Hematopoietic multipotent progenitor cell (in vitro differentiated cells): ENCODE measurements at regions not wholly inside any gene's neighbourhood (a gene's known extent, or its start where the extent isn't known, plus 50 kb on each side); places are given as distances from the start of the nearest gene placed in this dataset.

Experiments
- DNase-seq, 3 donors: peaks; one replicate each; pipeline ENCODE4 v3.0.0-alpha.2; 2011 to 2015; ENCODE audit warnings: low read depth in 2 of 3, low spot score in 2 of 3

DNA sequence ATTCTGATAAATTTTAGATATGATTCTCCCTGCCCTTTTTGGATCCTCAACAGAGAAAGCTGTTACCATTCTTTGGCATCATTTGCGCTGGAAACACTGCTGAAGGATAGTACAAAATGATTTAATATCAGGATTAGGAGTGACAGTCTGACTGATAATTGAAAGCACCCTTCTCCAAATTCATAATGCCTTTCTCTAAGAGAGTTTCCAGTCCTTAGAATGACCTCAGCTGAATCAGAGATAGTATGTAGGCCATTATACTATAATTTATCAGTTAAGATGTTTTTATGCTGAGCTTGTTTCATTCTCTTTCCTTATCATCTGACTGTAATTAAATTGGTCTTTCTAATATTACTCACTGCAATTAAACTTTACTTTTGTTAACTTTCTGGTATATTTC, 166.7 kb downstream of the ZNF326 start:
- no peak for DNase-seq

GRCh38 chr1:90155721-90156487, 161.0 kb downstream of the ZNF326 start:
- no peak for DNase-seq

GRCh38 chr1:90154711-90155110, 159.8 kb downstream of the ZNF326 start:
- no peak for DNase-seq

DNA sequence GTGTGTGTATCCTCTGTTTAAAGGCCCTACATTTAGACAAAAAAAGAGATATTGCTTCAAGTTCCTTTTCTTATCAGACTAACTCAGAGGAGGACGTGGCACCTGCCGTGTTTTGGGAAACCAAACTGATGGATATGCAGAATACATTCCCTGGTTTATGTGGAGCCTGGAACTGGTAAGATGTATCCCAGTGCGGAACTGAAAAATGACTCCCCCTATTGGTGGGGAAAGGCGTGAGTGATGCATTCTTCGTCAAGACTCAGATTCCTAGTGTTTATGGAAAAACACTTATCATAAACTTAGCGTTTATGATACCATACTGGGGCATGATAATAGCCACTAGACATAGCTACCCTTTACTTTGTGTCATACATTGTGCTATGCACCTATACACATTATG, 154.2 kb downstream of the ZNF326 start:
- no peak for DNase-seq

GRCh38 chr1:90147093-90147492, 152.2 kb downstream of the ZNF326 start:
- DNase-seq: no peak

- DNase-seq: no peak
These were observed 149.9 kb downstream of the ZNF326 start for GRCh38 chr1:90144820-90145219.

DNA sequence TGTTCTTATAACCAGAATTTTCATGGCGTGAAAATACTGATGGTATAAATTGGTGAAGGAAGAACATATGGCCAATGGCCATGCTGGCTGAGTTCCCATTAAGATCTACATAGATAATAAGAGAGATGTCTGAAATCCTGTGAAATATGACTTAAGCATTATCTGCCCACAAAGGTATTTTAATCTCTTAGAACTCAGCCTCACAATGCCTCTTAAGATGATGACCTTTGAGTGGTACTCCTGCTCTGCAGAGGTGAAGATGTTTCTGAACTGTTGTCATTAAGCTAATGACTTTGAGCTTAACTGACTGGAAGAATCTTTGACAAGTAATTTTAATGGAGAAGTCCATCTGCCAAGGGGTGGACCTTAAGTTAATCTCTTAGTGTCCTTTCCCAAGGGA, 148.7 kb downstream of the ZNF326 start:
- no peak for DNase-seq

GRCh38 chr1:90142697-90143096, 147.8 kb downstream of the ZNF326 start:
- no peak for DNase-seq

- no peak for DNase-seq
These were observed 144.9 kb downstream of the ZNF326 start for GRCh38 chr1:90139837-90140236.

- no peak for DNase-seq
These were observed 140.4 kb downstream of the ZNF326 start for GRCh38 chr1:90135286-90135685.

DNA sequence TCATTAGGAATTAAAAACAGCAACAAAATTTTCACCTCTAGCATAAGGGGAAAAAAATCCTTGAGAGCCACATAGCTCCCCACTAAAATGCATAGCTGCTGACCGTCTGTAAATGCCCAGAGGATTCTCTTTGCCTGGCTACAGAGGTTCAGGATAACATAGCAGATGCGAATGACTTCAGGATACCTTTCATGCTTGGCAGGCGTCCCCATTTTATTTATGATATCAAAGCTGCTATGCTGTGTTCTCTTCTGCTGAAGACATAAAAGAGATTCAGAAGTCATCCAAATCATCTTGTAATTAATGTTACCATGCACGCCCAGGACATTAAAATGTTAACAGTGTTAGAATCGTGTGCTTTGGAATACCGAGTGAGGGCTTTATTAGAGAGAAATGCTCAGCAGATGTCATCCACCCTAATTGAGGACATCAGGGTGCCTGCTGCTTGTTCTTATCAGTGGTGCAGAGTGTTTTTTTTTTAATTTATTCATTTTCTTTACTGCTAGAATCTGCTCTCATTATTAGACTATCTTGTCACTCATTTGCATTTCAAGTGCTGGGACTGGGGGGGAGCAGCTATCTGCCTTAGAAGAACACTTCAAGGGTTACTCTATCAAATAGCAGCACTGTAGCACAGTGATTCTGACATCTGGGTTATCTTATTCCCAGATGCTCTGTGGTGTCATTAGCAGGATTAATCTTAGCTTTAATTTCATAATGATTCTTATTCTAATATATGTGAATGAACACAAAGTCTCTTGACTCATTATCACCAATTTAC, 139.5 kb downstream of the ZNF326 start:
- DNase-seq: no peak

DNA sequence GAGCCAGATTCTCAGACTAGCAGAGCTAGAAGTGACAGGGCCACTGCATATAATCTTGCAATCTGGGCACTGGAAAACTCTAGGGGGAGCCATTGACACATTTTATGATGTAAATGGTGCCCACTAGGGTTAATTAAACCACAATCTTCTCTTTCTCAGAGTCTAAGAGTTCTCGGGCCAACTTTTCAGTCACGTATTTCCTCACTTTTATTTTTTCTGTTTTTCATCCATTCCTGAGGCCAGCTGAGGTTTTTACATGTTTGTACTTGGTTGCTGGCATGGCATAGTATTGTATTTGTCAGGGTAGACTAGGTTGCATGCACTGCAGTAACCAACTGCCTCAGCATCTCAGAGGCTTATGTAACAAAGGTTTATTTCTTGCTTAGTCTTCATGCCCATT, 138.2 kb downstream of the ZNF326 start:
- peak in 2 of 3 donors; percentile 62 to 83 for DNase-seq

GRCh38 chr1:90132306-90132705, 137.4 kb downstream of the ZNF326 start:
- DNase-seq: no peak

DNA sequence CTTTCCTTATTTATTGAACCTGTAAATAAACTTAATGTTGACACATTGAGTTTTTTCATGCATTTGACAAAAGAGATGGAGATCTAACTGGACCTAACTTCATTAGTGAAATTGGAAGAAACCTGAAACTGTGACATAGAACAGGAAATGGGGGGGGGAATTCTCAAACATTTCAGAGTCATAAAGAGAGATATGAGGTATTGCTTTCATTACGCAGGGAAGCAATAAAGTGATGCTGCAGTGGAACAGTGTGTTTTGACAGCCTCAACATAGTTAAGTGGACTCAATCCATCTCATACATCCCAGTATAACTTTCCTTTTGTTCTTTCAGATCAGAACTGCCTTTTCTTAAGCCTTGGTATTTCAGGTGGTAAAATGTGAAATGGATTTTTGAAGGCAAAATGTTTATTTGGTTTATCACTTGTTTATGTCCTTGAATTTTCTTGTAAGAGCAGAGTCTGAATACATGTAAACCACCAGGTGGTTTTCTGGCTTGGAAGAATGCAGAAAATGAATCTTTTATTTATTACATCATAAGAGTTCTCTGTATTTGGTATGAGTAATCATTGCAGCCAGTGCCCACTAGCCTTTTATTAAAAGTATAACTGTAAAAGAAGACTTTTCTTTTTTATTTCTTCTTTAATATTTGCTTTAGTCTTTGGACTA, 132.5 kb downstream of the ZNF326 start:
- DNase-seq: no peak

GRCh38 chr1:90126834-90127233, 131.9 kb downstream of the ZNF326 start:
- DNase-seq: no peak

DNA sequence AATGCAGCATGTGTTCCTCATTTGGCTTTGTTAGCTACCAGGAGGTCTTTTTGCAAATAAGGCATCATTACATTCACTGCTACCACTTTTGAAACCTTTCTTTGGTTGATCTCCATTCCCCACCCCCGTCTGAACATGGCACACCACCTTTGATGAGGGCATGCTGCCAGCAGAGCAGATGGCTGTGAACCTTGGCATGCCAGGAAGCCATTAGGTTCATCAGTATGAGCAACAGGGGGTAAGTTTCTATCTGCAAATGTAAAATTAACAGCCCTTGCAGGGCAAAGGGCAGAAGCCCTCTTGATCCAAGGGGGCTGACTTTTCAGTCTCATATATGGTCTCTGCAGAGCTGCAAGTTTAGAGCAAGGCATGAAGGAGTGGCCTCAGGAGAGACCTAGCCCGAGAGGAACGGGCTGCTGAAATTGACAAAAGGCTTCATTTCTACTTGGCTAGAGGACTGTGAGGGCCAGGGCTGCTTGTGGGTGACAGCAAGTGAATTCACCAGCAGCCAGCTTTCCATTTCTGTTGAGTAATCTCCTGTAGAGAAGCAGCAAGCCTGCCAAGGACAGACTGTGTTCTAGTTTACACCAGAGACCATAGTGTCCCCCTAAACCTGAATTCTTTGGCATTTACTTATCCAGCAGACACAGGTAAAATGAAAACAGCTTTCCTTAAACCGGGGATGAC, 127.9 kb downstream of the ZNF326 start:
- DNase-seq: no peak

GRCh38 chr1:90114521-90115141, 119.7 kb downstream of the ZNF326 start:
- DNase-seq: peak in 2 of 3 donors; percentile 25 to 60

- no peak for DNase-seq
These were observed 113.1 kb downstream of the ZNF326 start for GRCh38 chr1:90107990-90108389.

- DNase-seq: no peak
These were observed 111.4 kb downstream of the ZNF326 start for GRCh38 chr1:90106311-90106710.

DNA sequence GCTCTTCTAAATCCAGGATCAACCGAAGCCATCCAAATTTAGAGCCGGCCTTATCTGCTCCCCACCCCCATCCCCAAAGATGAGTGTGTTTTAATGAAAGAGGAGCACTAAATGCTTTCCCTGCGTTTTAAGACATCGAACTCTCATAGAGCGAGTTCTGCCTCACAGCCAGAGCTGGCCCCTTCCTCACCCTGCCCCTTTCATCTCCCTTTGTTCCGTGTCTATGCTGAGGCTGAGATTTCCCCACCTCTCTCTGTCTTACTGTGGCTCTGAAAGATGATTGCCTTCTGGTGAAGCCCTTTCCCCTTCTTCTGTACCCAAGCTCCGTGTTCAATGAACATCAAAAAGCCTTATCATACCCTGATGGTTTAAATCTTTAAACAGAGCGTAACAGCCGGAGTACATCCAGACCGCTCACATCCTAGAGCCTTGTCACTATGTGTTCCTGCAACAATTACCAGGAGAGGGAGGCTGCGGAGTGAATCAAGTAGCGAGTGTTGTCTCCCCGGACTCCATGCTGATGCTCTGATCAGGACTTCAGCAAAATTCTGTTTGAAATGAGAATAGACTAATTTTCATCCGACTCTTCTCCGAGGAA, 110.1 kb downstream of the ZNF326 start:
- DNase-seq: no peak
